ENCODE measurements at regions not wholly inside any gene's neighbourhood (a gene's known extent, or its start where the extent isn't known, plus 50 kb on each side); places are given as distances from the start of the nearest gene placed in this dataset.

DNA sequence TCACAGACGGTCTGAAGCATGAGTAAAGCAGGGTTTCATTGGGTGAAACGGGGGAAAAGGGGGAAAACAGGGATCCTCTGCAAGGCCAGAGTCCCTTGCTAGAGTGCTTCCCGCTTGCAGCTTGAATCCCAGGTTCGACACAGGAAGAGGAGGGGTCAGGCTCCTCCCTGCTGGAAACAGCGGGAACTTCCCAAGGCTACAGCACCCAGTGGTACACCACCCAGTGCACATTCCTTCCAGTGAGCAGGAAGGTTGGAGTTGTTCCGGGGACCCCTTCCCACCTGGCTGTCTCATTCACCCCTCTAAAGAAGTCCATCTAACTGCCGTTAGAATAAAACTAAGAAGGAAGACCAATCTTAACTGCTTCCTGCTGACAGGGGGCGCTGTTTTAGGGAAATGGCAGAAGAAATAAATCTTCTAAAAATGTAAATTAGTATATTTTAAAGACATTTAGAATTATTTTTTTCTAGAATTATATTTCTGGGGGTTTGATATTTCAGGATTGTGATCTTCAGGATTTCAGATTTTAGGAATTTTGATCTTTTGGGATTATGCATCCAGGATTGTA is 230.9 kb downstream of the RBM43 start:
- Mint-ChIP-seq H3K36me3 (ENCODE audit: unreplicated experiment) (no peaks in the 10 kb centered on the region), H3K4me3 (ENCODE audit: unreplicated experiment) (no peak overlapping the region), H3K4me1 (ENCODE audit: low read depth, unreplicated experiment) (peaks cover 6% of the 10 kb centered on the region), H3K9me3 (ENCODE audit: unreplicated experiment) (no peaks in the 10 kb centered on the region), H3K27me3 (ENCODE audit: unreplicated experiment) (peaks cover 1% of the 10 kb centered on the region), H3K27ac (ENCODE audit: unreplicated experiment) (no peak overlapping the region)
- DNase-seq: no peak
- TF ChIP-seq, protein P1, sequence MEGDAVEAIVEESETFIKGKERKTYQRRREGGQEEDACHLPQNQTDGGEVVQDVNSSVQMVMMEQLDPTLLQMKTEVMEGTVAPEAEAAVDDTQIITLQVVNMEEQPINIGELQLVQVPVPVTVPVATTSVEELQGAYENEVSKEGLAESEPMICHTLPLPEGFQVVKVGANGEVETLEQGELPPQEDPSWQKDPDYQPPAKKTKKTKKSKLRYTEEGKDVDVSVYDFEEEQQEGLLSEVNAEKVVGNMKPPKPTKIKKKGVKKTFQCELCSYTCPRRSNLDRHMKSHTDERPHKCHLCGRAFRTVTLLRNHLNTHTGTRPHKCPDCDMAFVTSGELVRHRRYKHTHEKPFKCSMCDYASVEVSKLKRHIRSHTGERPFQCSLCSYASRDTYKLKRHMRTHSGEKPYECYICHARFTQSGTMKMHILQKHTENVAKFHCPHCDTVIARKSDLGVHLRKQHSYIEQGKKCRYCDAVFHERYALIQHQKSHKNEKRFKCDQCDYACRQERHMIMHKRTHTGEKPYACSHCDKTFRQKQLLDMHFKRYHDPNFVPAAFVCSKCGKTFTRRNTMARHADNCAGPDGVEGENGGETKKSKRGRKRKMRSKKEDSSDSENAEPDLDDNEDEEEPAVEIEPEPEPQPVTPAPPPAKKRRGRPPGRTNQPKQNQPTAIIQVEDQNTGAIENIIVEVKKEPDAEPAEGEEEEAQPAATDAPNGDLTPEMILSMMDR (IDR thresholded peaks at IDR 0.05; ENCODE audit: partially characterized antibody, unreplicated experiment): peak; percentile 55

DNA sequence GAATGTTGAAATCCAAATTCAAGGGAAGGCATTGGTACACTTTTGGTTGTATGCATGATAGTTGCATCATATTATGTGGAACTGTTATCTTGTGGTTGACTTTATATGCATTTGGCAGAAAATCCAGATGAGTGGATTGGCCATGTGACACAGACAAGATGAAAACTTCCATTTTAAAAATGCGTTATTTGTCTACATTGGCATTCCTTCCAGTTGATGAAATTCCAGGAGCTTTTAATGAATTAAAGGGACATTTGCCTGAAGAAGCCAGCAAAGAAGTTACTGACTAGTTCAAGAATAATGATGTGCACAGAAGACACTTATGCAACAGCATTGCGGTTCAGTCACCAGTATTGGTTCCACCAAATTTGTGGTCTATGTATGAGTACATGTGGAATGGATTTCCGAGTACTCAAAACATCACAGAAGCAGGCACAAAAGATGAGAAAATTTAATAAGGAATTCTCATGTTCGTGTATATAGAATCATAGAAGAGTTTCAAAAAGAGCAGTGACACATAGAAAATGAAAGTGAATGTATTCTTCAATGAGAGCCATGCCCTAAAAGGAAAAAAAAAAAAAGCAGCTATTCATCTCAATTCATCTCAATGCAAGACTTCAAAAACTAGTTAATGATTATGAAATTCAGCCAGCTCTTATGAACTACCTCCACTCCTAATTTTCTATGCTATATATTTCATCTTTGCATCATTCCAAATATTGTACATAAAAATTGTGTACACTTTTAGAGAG is 232.1 kb downstream of the RBM43 start:
- peaks cover 1% of the 10 kb centered on the region for H3K27me3 Mint-ChIP-seq (ENCODE audit: unreplicated experiment)
- no peaks in the 10 kb centered on the region for H3K9me3 Mint-ChIP-seq (ENCODE audit: unreplicated experiment)
- peaks cover 7% of the 10 kb centered on the region for H3K4me1 Mint-ChIP-seq (ENCODE audit: low read depth, unreplicated experiment)
- H3K36me3 Mint-ChIP-seq (ENCODE audit: unreplicated experiment): no peaks in the 10 kb centered on the region
- H3K27ac Mint-ChIP-seq (ENCODE audit: unreplicated experiment): no peak overlapping the region
- H3K4me3 Mint-ChIP-seq (ENCODE audit: unreplicated experiment): no peak overlapping the region
- no peak for DNase-seq
- TF ChIP-seq, protein P1 (IDR thresholded peaks at IDR 0.05; ENCODE audit: partially characterized antibody, unreplicated experiment): no peak

DNA sequence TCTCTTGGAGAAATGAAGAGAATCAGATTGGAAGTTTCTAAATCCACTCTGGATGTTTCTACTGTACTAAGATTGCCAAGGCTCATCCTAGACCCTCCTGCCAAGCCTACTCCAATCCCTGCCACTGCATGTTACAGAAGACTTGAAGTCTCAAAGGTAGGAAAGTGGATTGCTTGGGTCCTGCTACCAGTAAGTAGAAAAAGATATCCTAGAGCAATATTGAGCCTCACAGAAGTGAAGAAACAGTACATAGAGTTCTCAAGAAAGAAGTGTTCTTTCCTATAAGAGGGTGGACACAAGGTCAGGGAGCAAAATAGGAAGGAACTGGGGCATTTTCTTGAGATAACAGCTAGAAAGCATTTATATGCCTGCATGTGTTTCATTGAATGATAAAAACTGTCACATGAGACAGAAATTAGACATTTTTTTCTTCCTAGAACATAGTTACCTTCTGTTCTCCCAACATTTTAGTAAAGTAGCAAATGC is 232.9 kb downstream of the RBM43 start:
- TF ChIP-seq, protein P1 (IDR thresholded peaks at IDR 0.05; ENCODE audit: partially characterized antibody, unreplicated experiment): no peak
- Mint-ChIP-seq H3K27ac (ENCODE audit: unreplicated experiment) (no peak overlapping the region), H3K4me1 (ENCODE audit: low read depth, unreplicated experiment) (peaks cover 10% of the 10 kb centered on the region), H3K4me3 (ENCODE audit: unreplicated experiment) (no peak overlapping the region), H3K27me3 (ENCODE audit: unreplicated experiment) (peaks cover 1% of the 10 kb centered on the region), H3K36me3 (ENCODE audit: unreplicated experiment) (no peaks in the 10 kb centered on the region), H3K9me3 (ENCODE audit: unreplicated experiment) (no peaks in the 10 kb centered on the region)
- DNase-seq: no peak

DNA sequence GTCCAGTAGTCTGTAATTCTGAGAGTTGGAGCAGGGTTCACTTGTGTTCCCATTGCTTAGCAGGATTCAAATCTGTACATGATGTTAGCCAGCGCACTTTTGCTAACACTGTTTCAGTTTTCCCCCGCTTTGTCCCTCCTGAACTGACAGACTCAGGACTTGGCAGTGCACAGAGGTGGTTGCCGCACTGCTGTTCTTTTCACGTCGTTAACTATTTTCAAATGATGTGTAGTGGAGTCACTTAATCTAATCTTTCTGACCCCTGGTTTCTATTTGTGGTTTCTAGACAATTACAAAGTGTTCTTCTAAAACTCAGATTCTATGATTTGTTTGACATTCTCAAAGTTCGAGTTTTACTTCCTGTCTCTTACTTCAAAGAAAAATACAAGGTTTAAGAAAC is 234.5 kb downstream of the RBM43 start:
- TF ChIP-seq, protein P1 (IDR thresholded peaks at IDR 0.05; ENCODE audit: partially characterized antibody, unreplicated experiment): no peak
- no peak for DNase-seq
- H3K36me3 Mint-ChIP-seq (ENCODE audit: unreplicated experiment): no peaks in the 10 kb centered on the region
- H3K27ac Mint-ChIP-seq (ENCODE audit: unreplicated experiment): no peak overlapping the region
- peaks cover 5% of the 10 kb centered on the region for H3K4me1 Mint-ChIP-seq (ENCODE audit: low read depth, unreplicated experiment)
- peaks cover 1% of the 10 kb centered on the region for H3K27me3 Mint-ChIP-seq (ENCODE audit: unreplicated experiment)
- H3K4me3 Mint-ChIP-seq (ENCODE audit: unreplicated experiment): no peak overlapping the region
- H3K9me3 Mint-ChIP-seq (ENCODE audit: unreplicated experiment): no peaks in the 10 kb centered on the region

DNA sequence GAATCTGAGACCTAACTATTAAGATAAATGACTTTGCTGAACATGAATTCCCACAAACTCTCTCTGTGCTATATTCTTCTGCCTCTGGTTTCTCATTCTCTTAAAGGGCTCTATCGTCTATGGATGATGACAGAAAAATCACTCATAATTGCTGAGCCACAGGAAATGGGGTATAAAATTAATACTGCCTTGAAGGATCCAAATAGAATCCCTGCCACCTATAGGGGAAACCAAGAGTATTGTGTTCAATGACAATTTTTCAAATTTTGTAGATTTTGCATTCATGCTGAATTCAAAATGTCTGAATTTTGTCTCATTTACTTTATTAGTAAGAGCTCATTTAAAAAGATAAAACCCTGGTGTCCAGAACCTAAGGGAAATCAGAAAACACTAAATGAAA is 235.8 kb downstream of the RBM43 start:
- no peak for DNase-seq
- Mint-ChIP-seq H3K36me3 (ENCODE audit: unreplicated experiment) (no peaks in the 10 kb centered on the region), H3K9me3 (ENCODE audit: unreplicated experiment) (no peaks in the 10 kb centered on the region), H3K27ac (ENCODE audit: unreplicated experiment) (no peak overlapping the region), H3K27me3 (ENCODE audit: unreplicated experiment) (peaks cover 1% of the 10 kb centered on the region), H3K4me3 (ENCODE audit: unreplicated experiment) (no peak overlapping the region), H3K4me1 (ENCODE audit: low read depth, unreplicated experiment) (peaks cover 5% of the 10 kb centered on the region)
- TF ChIP-seq, protein P1 (IDR thresholded peaks at IDR 0.05; ENCODE audit: partially characterized antibody, unreplicated experiment): no peak

Measured in glutamatergic neuron (in vitro differentiated cells).